ENCODE measurements at regions not wholly inside any gene's neighbourhood (a gene's known extent, or its start where the extent isn't known, plus 50 kb on each side); places are given as distances from the start of the nearest gene placed in this dataset.

GRCh38 chr17:70405492-70406220, 236.3 kb downstream of the KCNJ2 start:
- no peaks in the 10 kb centered on the region for H3K27me3 ChIP-seq (ENCODE audit: insufficient read depth, low read length, poor library complexity, severe bottlenecking)
- H3K4me2 ChIP-seq (ENCODE audit: low read depth, low read length, poor library complexity, severe bottlenecking): no peak overlapping the region
- no peak for TF ChIP-seq CTCF (conservative IDR thresholded peaks at IDR 0.05; ENCODE audit: low read length)
- TF ChIP-seq EZH2phosphoT487 (IDR thresholded peaks at IDR 0.05; ENCODE audit: borderline replicate concordance): no peak
- H4K20me1 ChIP-seq (ENCODE audit: insufficient read depth, low read length, poor library complexity, severe bottlenecking): no peaks in the 10 kb centered on the region
- no peaks in the 10 kb centered on the region for H3K36me3 ChIP-seq (ENCODE audit: insufficient read depth, low read length)
- no peaks in the 10 kb centered on the region for H3K79me2 ChIP-seq (ENCODE audit: insufficient read depth, low read length)
- no peaks in the 10 kb centered on the region for H3K4me1 ChIP-seq (ENCODE audit: insufficient read depth, low read length, poor library complexity, severe bottlenecking)
- no peak overlapping the region for H3K9ac ChIP-seq (ENCODE audit: low read depth, low read length, poor library complexity, severe bottlenecking)
- H2AFZ ChIP-seq (ENCODE audit: low read length): no peak overlapping the region
- no peaks in the 10 kb centered on the region for H3K9me2 ChIP-seq (replicated peaks; ENCODE audit: low read depth, low read length)
- H3K9me3 ChIP-seq (ENCODE audit: insufficient read depth, low read depth, low read length): no peaks in the 10 kb centered on the region
- no peaks in the 10 kb centered on the region for H3F3A ChIP-seq (ENCODE audit: low read depth)
- no peak overlapping the region for H3K4me3 ChIP-seq (ENCODE audit: low read length, poor library complexity, severe bottlenecking)

- H3K9me2 ChIP-seq (replicated peaks; ENCODE audit: low read depth, low read length): no peaks in the 10 kb centered on the region
- H3K9me3 ChIP-seq (ENCODE audit: insufficient read depth, low read depth, low read length): no peaks in the 10 kb centered on the region
- no peaks in the 10 kb centered on the region for H3F3A ChIP-seq (ENCODE audit: low read depth)
- H4K20me1 ChIP-seq (ENCODE audit: insufficient read depth, low read length, poor library complexity, severe bottlenecking): no peaks in the 10 kb centered on the region
- no peaks in the 10 kb centered on the region for H3K36me3 ChIP-seq (ENCODE audit: insufficient read depth, low read length)
- no peaks in the 10 kb centered on the region for H3K4me1 ChIP-seq (ENCODE audit: insufficient read depth, low read length, poor library complexity, severe bottlenecking)
- H3K79me2 ChIP-seq (ENCODE audit: insufficient read depth, low read length): no peaks in the 10 kb centered on the region
- no peak overlapping the region for H3K9ac ChIP-seq (ENCODE audit: low read depth, low read length, poor library complexity, severe bottlenecking)
- no peak overlapping the region for H3K4me2 ChIP-seq (ENCODE audit: low read depth, low read length, poor library complexity, severe bottlenecking)
- H2AFZ ChIP-seq (ENCODE audit: low read length): no peak overlapping the region
- no peak overlapping the region for H3K4me3 ChIP-seq (ENCODE audit: low read length, poor library complexity, severe bottlenecking)
- no peaks in the 10 kb centered on the region for H3K27me3 ChIP-seq (ENCODE audit: insufficient read depth, low read length, poor library complexity, severe bottlenecking)
- TF ChIP-seq EZH2phosphoT487 (IDR thresholded peaks at IDR 0.05; ENCODE audit: borderline replicate concordance) (no peak), CTCF (conservative IDR thresholded peaks at IDR 0.05; ENCODE audit: low read length) (no peak)
Observed at GRCh38 chr17:70407506-70407905, 238.2 kb downstream of the KCNJ2 start.

GRCh38 chr17:70408768-70409167, 239.4 kb downstream of the KCNJ2 start:
- Histone ChIP-seq H3K4me2 (ENCODE audit: low read depth, low read length, poor library complexity, severe bottlenecking) (no peak overlapping the region), H3K79me2 (ENCODE audit: insufficient read depth, low read length) (no peaks in the 10 kb centered on the region), H3K4me3 (ENCODE audit: low read length, poor library complexity, severe bottlenecking) (no peak overlapping the region), H3K9ac (ENCODE audit: low read depth, low read length, poor library complexity, severe bottlenecking) (no peak overlapping the region), H3K9me2 (replicated peaks; ENCODE audit: low read depth, low read length) (no peaks in the 10 kb centered on the region), H3K9me3 (ENCODE audit: insufficient read depth, low read depth, low read length) (no peaks in the 10 kb centered on the region), H4K20me1 (ENCODE audit: insufficient read depth, low read length, poor library complexity, severe bottlenecking) (no peaks in the 10 kb centered on the region), H3K4me1 (ENCODE audit: insufficient read depth, low read length, poor library complexity, severe bottlenecking) (no peaks in the 10 kb centered on the region), H3K36me3 (ENCODE audit: insufficient read depth, low read length) (no peaks in the 10 kb centered on the region), H3K27me3 (ENCODE audit: insufficient read depth, low read length, poor library complexity, severe bottlenecking) (no peaks in the 10 kb centered on the region), H2AFZ (ENCODE audit: low read length) (no peak overlapping the region), H3F3A (ENCODE audit: low read depth) (no peaks in the 10 kb centered on the region)
- TF ChIP-seq EZH2phosphoT487 (IDR thresholded peaks at IDR 0.05; ENCODE audit: borderline replicate concordance) (no peak), CTCF (conservative IDR thresholded peaks at IDR 0.05; ENCODE audit: low read length) (no peak)

Data from Loucy (cell line).